ENCODE measurements at regions not wholly inside any gene's neighbourhood (a gene's known extent, or its start where the extent isn't known, plus 50 kb on each side); places are given as distances from the start of the nearest gene placed in this dataset.

DNA sequence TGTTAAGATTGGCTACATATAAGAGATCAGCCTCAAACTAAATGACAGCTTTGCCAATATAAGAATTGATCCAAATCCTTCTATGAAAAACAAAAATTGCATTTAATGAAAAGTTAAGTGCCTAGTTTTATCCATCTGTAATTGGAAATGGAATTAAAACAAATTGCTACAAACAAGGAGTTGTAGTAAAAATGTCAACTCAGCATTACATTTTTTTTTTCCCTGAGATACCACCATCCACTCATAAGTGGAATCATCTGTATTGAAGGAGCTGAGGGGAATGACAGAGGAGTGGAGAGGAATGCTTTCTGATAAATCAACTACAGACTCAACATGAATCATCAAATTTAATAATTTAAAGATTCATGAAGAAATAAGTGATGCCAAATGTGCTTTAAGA, 601.8 kb downstream of the TMEM182 start:
- TF ChIP-seq, protein P1, sequence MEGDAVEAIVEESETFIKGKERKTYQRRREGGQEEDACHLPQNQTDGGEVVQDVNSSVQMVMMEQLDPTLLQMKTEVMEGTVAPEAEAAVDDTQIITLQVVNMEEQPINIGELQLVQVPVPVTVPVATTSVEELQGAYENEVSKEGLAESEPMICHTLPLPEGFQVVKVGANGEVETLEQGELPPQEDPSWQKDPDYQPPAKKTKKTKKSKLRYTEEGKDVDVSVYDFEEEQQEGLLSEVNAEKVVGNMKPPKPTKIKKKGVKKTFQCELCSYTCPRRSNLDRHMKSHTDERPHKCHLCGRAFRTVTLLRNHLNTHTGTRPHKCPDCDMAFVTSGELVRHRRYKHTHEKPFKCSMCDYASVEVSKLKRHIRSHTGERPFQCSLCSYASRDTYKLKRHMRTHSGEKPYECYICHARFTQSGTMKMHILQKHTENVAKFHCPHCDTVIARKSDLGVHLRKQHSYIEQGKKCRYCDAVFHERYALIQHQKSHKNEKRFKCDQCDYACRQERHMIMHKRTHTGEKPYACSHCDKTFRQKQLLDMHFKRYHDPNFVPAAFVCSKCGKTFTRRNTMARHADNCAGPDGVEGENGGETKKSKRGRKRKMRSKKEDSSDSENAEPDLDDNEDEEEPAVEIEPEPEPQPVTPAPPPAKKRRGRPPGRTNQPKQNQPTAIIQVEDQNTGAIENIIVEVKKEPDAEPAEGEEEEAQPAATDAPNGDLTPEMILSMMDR (IDR thresholded peaks at IDR 0.05): no peak
- TF ChIP-seq POLR2AphosphoS5 (IDR thresholded peaks at IDR 0.05; ENCODE audit: low read depth, low read length) (no peak), TCF7L2 (IDR thresholded peaks at IDR 0.05; ENCODE audit: low read depth, low read length) (no peak), REST (IDR thresholded peaks at IDR 0.05; ENCODE audit: insufficient read depth in 1 of 2, low read depth in 2 of 2, low read length in 1 of 2) (no peak)

All from Panc1 (cell line).